GDM1 (cell line): ENCODE measurements at regions not wholly inside any gene's neighbourhood (a gene's known extent, or its start where the extent isn't known, plus 50 kb on each side); places are given as distances from the start of the nearest gene placed in this dataset.

ENCODE experiments used
- DNase-seq: peaks from one replicate; lab custom pipeline; 2025; lab: John Stamatoyannopoulos, UW

- DNase-seq, result no peak
Observed at GRCh38 chr14:101004176-101004575, 100.7 kb upstream of the RTL1 start.

- no peak for DNase-seq
Observed at GRCh38 chr14:101004954-101005353, 101.4 kb upstream of the RTL1 start.

GRCh38 chr14:101005447-101005846 lies 101.9 kb upstream of the RTL1 start:
- no peak for DNase-seq

- DNase-seq, result no peak
Observed at GRCh38 chr14:101006008-101006407, 102.5 kb upstream of the RTL1 start.

- DNase-seq, result no peak
Observed at GRCh38 chr14:101007004-101007614, 103.6 kb upstream of the RTL1 start.

GRCh38 chr14:101007765-101008164 lies 104.2 kb upstream of the RTL1 start:
- no peak for DNase-seq

GRCh38 chr14:101008196-101008595 lies 104.7 kb upstream of the RTL1 start:
- DNase-seq, result no peak

GRCh38 chr14:101008631-101009336 lies 105.3 kb upstream of the RTL1 start:
- no peak for DNase-seq

GRCh38 chr14:101009531-101009930 lies 106.0 kb upstream of the RTL1 start:
- no peak for DNase-seq

- DNase-seq, result no peak
Observed at GRCh38 chr14:101010293-101010692, 106.8 kb upstream of the RTL1 start.

GRCh38 chr14:101010835-101011234 lies 107.3 kb upstream of the RTL1 start:
- DNase-seq, result no peak

GRCh38 chr14:101017209-101017608 lies 113.7 kb upstream of the RTL1 start:
- DNase-seq, result no peak

GRCh38 chr14:101017806-101018560 lies 114.5 kb upstream of the RTL1 start:
- no peak for DNase-seq

GRCh38 chr14:101018561-101019290 lies 115.2 kb upstream of the RTL1 start:
- DNase-seq, result no peak

GRCh38 chr14:101019541-101019940 lies 116.0 kb upstream of the RTL1 start:
- no peak for DNase-seq

- no peak for DNase-seq
Observed at GRCh38 chr14:101019990-101020710, 116.6 kb upstream of the RTL1 start.

- DNase-seq, result no peak
Observed at GRCh38 chr14:101020834-101021370, 117.4 kb upstream of the RTL1 start.

GRCh38 chr14:101022121-101022520 lies 118.6 kb upstream of the RTL1 start:
- no peak for DNase-seq

- no peak for DNase-seq
Observed at GRCh38 chr14:101022916-101023435, 119.5 kb upstream of the RTL1 start.

GRCh38 chr14:101024686-101025085 lies 121.2 kb upstream of the RTL1 start:
- no peak for DNase-seq

- no peak for DNase-seq
Observed at GRCh38 chr14:101025131-101025530, 121.6 kb upstream of the RTL1 start.
